OCI-LY3 (cell line): ENCODE measurements at regions not wholly inside any gene's neighbourhood (a gene's known extent, or its start where the extent isn't known, plus 50 kb on each side); places are given as distances from the start of the nearest gene placed in this dataset.

Source experiments
- H2AFZ ChIP-seq: fragments of 200-600, 300-600 bp; shearing (Covaris generic); 2 replicates; pipeline ENCODE4 v1.6.0; 2014; ENCODE audit warnings: antibody characterized with exemption, low read depth, low read length
- H3K27ac ChIP-seq: fragments of 200-600, 300-600 bp; sonication (generic); 2 replicates; pipeline ENCODE4 v1.5.1; 2014; ENCODE audit warnings: mild to moderate bottlenecking, low read length, moderate library complexity, mixed read lengths
- H3K27me3 ChIP-seq: fragments of 200-600, 300-600 bp; sonication (generic); 2 replicates; pipeline ENCODE4 v1.6.1; 2014; ENCODE audit warnings: low read depth, low read length, mixed read lengths
- H3K36me3 ChIP-seq: fragments of 200-600, 300-600 bp; sonication (generic); replicated peaks from 2 replicates; pipeline ENCODE3; 2014; ENCODE audit warnings: low read depth, low read length, mixed read lengths
- H3K4me1 ChIP-seq: fragments of 300-600, 200-600 bp; sonication (generic); 2 replicates; pipeline ENCODE4 v1.6.1; 2014; ENCODE audit warnings: low read length, mixed read lengths
- H3K4me2 ChIP-seq: fragments of 200-600, 300-600 bp; sonication (generic); 2 replicates; pipeline ENCODE4 v1.6.1; 2014; ENCODE audit warnings: low read length, mixed read lengths
- H3K4me3 ChIP-seq: fragments of 300-600, 200-600 bp; sonication (generic); 2 replicates; pipeline ENCODE4 v1.5.1; 2014; ENCODE audit warnings: antibody characterized with exemption, mild to moderate bottlenecking, low read length, moderate library complexity
- H3K79me2 ChIP-seq: fragments of 300-600, 200-600 bp; shearing (Covaris generic); 2 replicates; pipeline ENCODE4 v1.6.1; 2014; ENCODE audit warnings: mild to moderate bottlenecking, low read length, mixed read lengths
- H3K9ac ChIP-seq: fragments of 300-600, 200-600 bp; shearing (Covaris generic); 2 replicates; pipeline ENCODE4 v1.6.0; 2014; ENCODE audit warnings: mild to moderate bottlenecking, low read length, moderate library complexity
- H3K9me3 ChIP-seq: fragments of 200-600, 300-600 bp; shearing (Covaris generic); 2 replicates; pipeline ENCODE4 v1.6.1; 2014; ENCODE audit warnings: low read length, mixed read lengths; ENCODE audit not compliant: insufficient read depth
- H4K20me1 ChIP-seq: fragments of 200-600, 300-600 bp; sonication (generic); 2 replicates; pipeline ENCODE4 v1.6.1; 2016; ENCODE audit warnings: low read length, mixed read lengths; ENCODE audit not compliant: insufficient read depth
- CTCF ChIP-seq: fragments of 200-600, 300-600 bp; sonication (generic); IDR thresholded peaks from 2 replicates; pipeline ENCODE4 v1.5.1; 2014; ENCODE audit warnings: antibody characterized with exemption, low read length, low read depth
- EZH2phosphoT487 ChIP-seq: fragments of 200-600 bp; shearing (Covaris generic); IDR thresholded peaks from 2 replicates; pipeline ENCODE4 v1.6.1; 2018; ENCODE audit warnings: antibody characterized with exemption, mixed run types, low read depth

GRCh38 chr10:120977897-120978296 lies 126.7 kb downstream of the WDR11 start:
- H2AFZ ChIP-seq: no peak overlapping the region
- no peaks in the 10 kb centered on the region for H4K20me1 ChIP-seq
- H3K4me3 ChIP-seq: no peak overlapping the region
- TF ChIP-seq EZH2phosphoT487 (no peak), CTCF (no peak)
- H3K27me3 ChIP-seq: peaks cover 41% of the 10 kb centered on the region
- no peak overlapping the region for H3K27ac ChIP-seq
- no peaks in the 10 kb centered on the region for H3K79me2 ChIP-seq
- H3K4me1 ChIP-seq: peaks cover 6% of the 10 kb centered on the region; the same call in 1 of the 2 replicates
- H3K36me3 ChIP-seq: no peaks in the 10 kb centered on the region
- no peak overlapping the region for H3K9ac ChIP-seq
- H3K4me2 ChIP-seq: no peak overlapping the region
- no peaks in the 10 kb centered on the region for H3K9me3 ChIP-seq

- Histone ChIP-seq H3K79me2 (no peaks in the 10 kb centered on the region), H3K9ac (no peak overlapping the region), H3K27me3 (peaks cover 33% of the 10 kb centered on the region), H4K20me1 (no peaks in the 10 kb centered on the region), H3K4me2 (no peak overlapping the region), H3K36me3 (no peaks in the 10 kb centered on the region), H3K27ac (no peak overlapping the region), H2AFZ (no peak overlapping the region), H3K4me1 (peaks cover 6% of the 10 kb centered on the region; the same call in 1 of the 2 replicates), H3K9me3 (no peaks in the 10 kb centered on the region), H3K4me3 (no peak overlapping the region)
- no peak for TF ChIP-seq EZH2phosphoT487
- TF ChIP-seq CTCF: no peak
Observed at GRCh38 chr10:120978589-120979252, 127.6 kb downstream of the WDR11 start.

GRCh38 chr10:120979435-120980278 lies 128.5 kb downstream of the WDR11 start:
- H3K4me2 ChIP-seq: no peak overlapping the region
- no peak overlapping the region for H3K9ac ChIP-seq
- H3K27ac ChIP-seq: no peak overlapping the region

More at GRCh38 chr10:120979435-120980278, 128.5 kb downstream of the WDR11 start:
- H2AFZ ChIP-seq: no peak overlapping the region
- H4K20me1 ChIP-seq: no peaks in the 10 kb centered on the region
- peaks cover 6% of the 10 kb centered on the region; the same call in 1 of the 2 replicates for H3K4me1 ChIP-seq
- H3K4me3 ChIP-seq: no peak overlapping the region
- H3K9me3 ChIP-seq: no peaks in the 10 kb centered on the region
- peaks cover 24% of the 10 kb centered on the region for H3K27me3 ChIP-seq
- H3K36me3 ChIP-seq: no peaks in the 10 kb centered on the region
- H3K79me2 ChIP-seq: no peaks in the 10 kb centered on the region
- TF ChIP-seq CTCF (no peak), EZH2phosphoT487 (no peak)
